ENCODE measurements at regions not wholly inside any gene's neighbourhood (a gene's known extent, or its start where the extent isn't known, plus 50 kb on each side); places are given as distances from the start of the nearest gene placed in this dataset.

GRCh38 chr6:98339506-98339905 lies 494.9 kb upstream of the POU3F2 start:
- no peak for TF ChIP-seq EZH2 (IDR thresholded peaks at IDR 0.05; ENCODE audit: insufficient read depth, low read length)
- TF ChIP-seq CTCF (IDR thresholded peaks at IDR 0.05; ENCODE audit: insufficient read depth, low read depth, low read length), result no peak
